WI38 (cell line): ENCODE measurements at regions not wholly inside any gene's neighbourhood (a gene's known extent, or its start where the extent isn't known, plus 50 kb on each side); places are given as distances from the start of the nearest gene placed in this dataset.

ENCODE experiments used
- H3K4me3 ChIP-seq: 2 replicates; pipeline ENCODE4 v1.5.1; 2011; ENCODE audit warnings: low read depth, mild to moderate bottlenecking, control low read depth, low read length
- TF ChIP-seq, protein P1 (sequence below): IDR thresholded peaks from 2 replicates; pipeline ENCODE4 v1.5.1; 2012; ENCODE audit warnings: low read depth, mild to moderate bottlenecking, control low read depth, low read length

- H3K4me3 ChIP-seq: no peak overlapping the region
- TF ChIP-seq, protein P1, sequence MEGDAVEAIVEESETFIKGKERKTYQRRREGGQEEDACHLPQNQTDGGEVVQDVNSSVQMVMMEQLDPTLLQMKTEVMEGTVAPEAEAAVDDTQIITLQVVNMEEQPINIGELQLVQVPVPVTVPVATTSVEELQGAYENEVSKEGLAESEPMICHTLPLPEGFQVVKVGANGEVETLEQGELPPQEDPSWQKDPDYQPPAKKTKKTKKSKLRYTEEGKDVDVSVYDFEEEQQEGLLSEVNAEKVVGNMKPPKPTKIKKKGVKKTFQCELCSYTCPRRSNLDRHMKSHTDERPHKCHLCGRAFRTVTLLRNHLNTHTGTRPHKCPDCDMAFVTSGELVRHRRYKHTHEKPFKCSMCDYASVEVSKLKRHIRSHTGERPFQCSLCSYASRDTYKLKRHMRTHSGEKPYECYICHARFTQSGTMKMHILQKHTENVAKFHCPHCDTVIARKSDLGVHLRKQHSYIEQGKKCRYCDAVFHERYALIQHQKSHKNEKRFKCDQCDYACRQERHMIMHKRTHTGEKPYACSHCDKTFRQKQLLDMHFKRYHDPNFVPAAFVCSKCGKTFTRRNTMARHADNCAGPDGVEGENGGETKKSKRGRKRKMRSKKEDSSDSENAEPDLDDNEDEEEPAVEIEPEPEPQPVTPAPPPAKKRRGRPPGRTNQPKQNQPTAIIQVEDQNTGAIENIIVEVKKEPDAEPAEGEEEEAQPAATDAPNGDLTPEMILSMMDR: no peak
Observed at GRCh38 chr5:133896873-133897272, 71.6 kb downstream of the C5orf15 start.

GRCh38 chr5:133895979-133896845 lies 72.2 kb downstream of the C5orf15 start:
- TF ChIP-seq, protein P1: no peak
- no peak overlapping the region for H3K4me3 ChIP-seq

DNA sequence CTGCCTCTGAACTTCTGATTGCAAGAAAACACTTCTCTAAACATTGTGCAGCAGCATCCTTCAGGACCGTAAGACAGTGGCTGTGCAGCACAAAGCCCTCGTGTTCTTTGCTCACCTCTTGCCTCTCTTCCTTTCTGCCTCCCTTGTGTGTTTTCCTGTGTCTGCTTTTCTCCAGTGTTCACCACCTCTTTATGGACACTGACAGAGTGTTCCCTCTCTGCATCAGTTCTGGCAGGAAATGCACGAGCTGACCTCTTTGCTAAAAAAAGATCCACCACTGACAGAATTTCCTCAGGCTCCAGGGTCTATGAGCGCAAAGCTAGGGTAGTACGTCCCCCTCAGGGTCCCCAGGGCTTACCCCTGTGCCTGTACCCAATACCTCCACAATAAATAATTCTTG lies 74.3 kb downstream of the C5orf15 start:
- no peak overlapping the region for H3K4me3 ChIP-seq
- TF ChIP-seq, protein P1: no peak

GRCh38 chr5:133892774-133893173 lies 75.7 kb downstream of the C5orf15 start:
- TF ChIP-seq, protein P1: no peak
- no peak overlapping the region for H3K4me3 ChIP-seq

DNA sequence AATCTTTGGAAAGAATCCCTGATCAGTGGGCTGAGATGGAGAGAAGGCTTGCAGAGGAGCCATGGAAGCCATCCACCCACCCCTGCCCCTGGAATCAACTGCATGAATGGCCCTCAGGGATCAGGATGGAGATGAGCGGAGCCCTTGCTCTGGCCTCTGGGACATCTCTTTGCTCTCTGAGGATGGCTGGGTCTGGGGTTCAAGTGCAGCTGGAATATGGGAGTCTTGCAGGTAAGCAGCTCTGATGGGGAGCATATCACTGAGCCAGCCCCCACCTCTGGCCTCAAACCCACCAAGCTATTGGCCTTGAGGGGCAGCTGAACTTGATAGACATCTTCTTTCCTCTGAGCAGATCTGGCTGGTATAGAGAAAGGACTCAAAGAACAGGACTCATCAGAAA lies 76.1 kb downstream of the C5orf15 start:
- no peak overlapping the region for H3K4me3 ChIP-seq
- TF ChIP-seq, protein P1: no peak

- TF ChIP-seq, protein P1: no peak
- H3K4me3 ChIP-seq: no peak overlapping the region
Observed at GRCh38 chr5:133891390-133891789, 77.0 kb downstream of the C5orf15 start.

GRCh38 chr5:133890776-133891280 lies 77.6 kb downstream of the C5orf15 start:
- no peak overlapping the region for H3K4me3 ChIP-seq
- TF ChIP-seq, protein P1: no peak
